GM10266 (cell line): ENCODE measurements at regions not wholly inside any gene's neighbourhood (a gene's known extent, or its start where the extent isn't known, plus 50 kb on each side); places are given as distances from the start of the nearest gene placed in this dataset.

ENCODE experiments used
- DNase-seq: peaks from one replicate; pipeline ENCODE4 v3.0.0; 2012; ENCODE audit errors: extremely low spot score
- CTCF ChIP-seq: IDR thresholded peaks from 2 replicates; pipeline ENCODE4 v1.5.1; 2012; ENCODE audit warnings: mild to moderate bottlenecking, low read depth; ENCODE audit not compliant: control insufficient read depth, insufficient read depth; ENCODE audit errors: missing control alignments

- TF ChIP-seq CTCF, result no peak
- DNase-seq, result no peak
Observed at GRCh38 chr1:5576011-5576672, 416.1 kb downstream of the NPHP4 start.

- DNase-seq, result no peak
- no peak for TF ChIP-seq CTCF
Observed at GRCh38 chr1:5575396-5575940, 416.8 kb downstream of the NPHP4 start.

GRCh38 chr1:5574641-5575040 is 417.6 kb downstream of the NPHP4 start:
- no peak for DNase-seq
- TF ChIP-seq CTCF, result no peak

GRCh38 chr1:5572794-5573193 is 419.4 kb downstream of the NPHP4 start:
- no peak for TF ChIP-seq CTCF
- DNase-seq, result no peak

- DNase-seq, result no peak
- no peak for TF ChIP-seq CTCF
Observed at GRCh38 chr1:5571861-5572401, 420.3 kb downstream of the NPHP4 start.

- no peak for TF ChIP-seq CTCF
- no peak for DNase-seq
Observed at GRCh38 chr1:5571438-5571837, 420.8 kb downstream of the NPHP4 start.

DNA sequence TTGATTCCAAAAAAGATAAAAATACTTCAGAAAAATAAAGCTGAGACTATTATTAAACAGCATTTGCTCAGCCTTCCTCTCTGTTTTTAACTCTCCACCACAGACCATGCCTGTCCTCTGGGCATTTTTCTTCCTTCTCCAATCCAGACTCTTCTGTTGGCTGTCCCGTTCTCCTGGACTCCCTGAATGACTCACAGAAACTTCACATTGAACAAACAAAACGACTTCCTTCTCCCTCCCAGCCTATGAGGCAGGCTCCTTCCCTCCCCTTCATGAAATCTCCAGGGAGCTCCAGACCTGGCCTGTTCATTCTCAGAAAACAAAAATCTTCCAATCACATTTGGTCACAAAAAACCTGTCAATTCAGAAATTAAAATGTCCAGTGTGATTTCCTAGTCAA is 421.3 kb downstream of the NPHP4 start:
- no peak for DNase-seq
- TF ChIP-seq CTCF, result no peak
